HepG2 (cell line): ENCODE measurements at regions not wholly inside any gene's neighbourhood (a gene's known extent, or its start where the extent isn't known, plus 50 kb on each side); places are given as distances from the start of the nearest gene placed in this dataset.

ENCODE experiments used
- ATAC-seq: fragments of 200-7000 bp; cut with Tn5 transposase; 3 replicates; pipeline ENCODE4 v1.9.1; 2020; ENCODE audit warnings: mild to moderate bottlenecking, moderate library complexity
- BruUV-seq: library from RNA; stranded (reverse); fragments of 400-500 nt; replicated peaks from 2 replicates; lab custom pipeline; 2021; lab: Mats Ljungman, UMichigan
- CTCF ChIA-PET: fragments of 300-600 bp; formaldehyde crosslinking; extraction: SDS; loops from one replicate; lab custom pipeline; 2021; ENCODE audit warnings: low total read pairs, inconsistent platforms, low intra/inter-chr PET ratio; lab: Yijun Ruan, JAX
- POLR2A ChIA-PET: fragments of 350-600 bp; sonication (Branson Sonifier 250); formaldehyde crosslinking; loops from one replicate; lab custom pipeline; 2020; ENCODE audit warnings: antibody characterized with exemption, inconsistent platforms; lab: Yijun Ruan, JAX
- DNase-seq: peaks from one replicate; pipeline ENCODE4 v3.0.0-alpha.2; 2015; ENCODE audit warnings: low spot score
- FAIRE-seq: peaks from 3 replicates; lab custom pipeline; 2011; peaks lifted over from hg19 to GRCh38; lab: Jason Lieb, UNC
- H2AFZ ChIP-seq: one replicate; pipeline ENCODE4 v1.6.1; 2011; ENCODE audit warnings: low read length, inconsistent platforms
- H3K27ac ChIP-seq: fragments of 300-600 bp; 3 replicates; pipeline ENCODE4 v1.8.0; 2011; ENCODE audit warnings: mixed run types, mild to moderate bottlenecking, mixed read lengths, low read length, inconsistent platforms; ENCODE audit not compliant: insufficient read depth; ENCODE audit errors: extremely low read length
- H3K27me3 ChIP-seq, 2 experiments: fragments of 200-600 bp in 1 of 2; 2 replicates in 1 of 2; 3 replicates in 1 of 2; pipeline versions ENCODE4 v1.6.0 to v1.8.0; 2011; ENCODE audit warnings: low read length in 2 of 2, mild to moderate bottlenecking in 2 of 2, moderate library complexity in 2 of 2, inconsistent platforms in 1 of 2; ENCODE audit not compliant: insufficient read depth in 2 of 2, control insufficient read depth in 1 of 2
- H3K36me3 ChIP-seq, 2 experiments: fragments of 200-600 bp in 1 of 2; replicated peaks in 1 of 2; 2 replicates in 1 of 2; 3 replicates in 1 of 2; pipeline versions ENCODE4 v1.5.1 to v1.8.0; 2011; ENCODE audit warnings: low read length in 2 of 2, inconsistent platforms in 1 of 2; ENCODE audit not compliant: insufficient read depth in 2 of 2, control insufficient read depth in 1 of 2
- H3K4me1 ChIP-seq: 2 replicates; pipeline ENCODE4 v1.5.1; 2012; ENCODE audit warnings: low read length, inconsistent platforms; ENCODE audit not compliant: insufficient read depth
- H3K4me2 ChIP-seq: 2 replicates; pipeline ENCODE4 v1.6.0; 2011; ENCODE audit warnings: low read depth, low read length, inconsistent platforms
- H3K4me3 ChIP-seq, 3 experiments: fragments of 200-600 bp in 1 of 3; sonication (generic), shearing (Covaris generic) in 1 of 3; replicated peaks in 1 of 3; 2 replicates each; pipeline ENCODE4 v1.5.1; 2011 to 2016; ENCODE audit warnings: low read length in 3 of 3, inconsistent platforms in 2 of 3, low read depth in 2 of 3, mild to moderate bottlenecking in 2 of 3, control low read depth in 1 of 3, mixed read lengths in 1 of 3; ENCODE audit not compliant: insufficient read depth in 1 of 3
- H3K79me2 ChIP-seq: one replicate; pipeline ENCODE4 v1.6.1; 2011; ENCODE audit warnings: low read length, inconsistent platforms; ENCODE audit not compliant: insufficient read depth
- H3K9ac ChIP-seq: 2 replicates; pipeline ENCODE4 v1.6.0; 2011; ENCODE audit warnings: mild to moderate bottlenecking, low read depth, low read length, inconsistent platforms; ENCODE audit not compliant: insufficient read depth
- H3K9me3 ChIP-seq: 2 replicates; pipeline ENCODE4 v1.5.1; 2012; ENCODE audit warnings: mild to moderate bottlenecking, low read length
- H4K20me1 ChIP-seq: 2 replicates; pipeline ENCODE4 v1.6.0; 2011; ENCODE audit warnings: inconsistent platforms, mild to moderate bottlenecking, low read length, moderate library complexity; ENCODE audit not compliant: insufficient read depth
- HOXA9 ChIP-seq: sonication (generic); formaldehyde crosslinking; IDR thresholded peaks from 2 replicates; pipeline ENCODE4 v1.8.1; 2022; ENCODE audit warnings: missing genetic modification reagents, mild to moderate bottlenecking, moderate library complexity, borderline replicate concordance
- PHB2 ChIP-seq: fragments of 450-650 bp; IDR thresholded peaks from 2 replicates; pipeline ENCODE4 v1.6.1; 2018; ENCODE audit not compliant: partially characterized antibody
- RBM22 ChIP-seq: fragments of 200-400 bp; formaldehyde crosslinking; optimal IDR thresholded peaks from 2 replicates; pipeline ENCODE3; 2017; ENCODE audit warnings: mild to moderate bottlenecking, low read length, moderate library complexity
- STAT5B ChIP-seq: sonication (generic); formaldehyde crosslinking; IDR thresholded peaks from 2 replicates; pipeline ENCODE4 v1.4.0; 2020; ENCODE audit warnings: missing genetic modification reagents
- TAF15 ChIP-seq: fragments of 200-400 bp; formaldehyde crosslinking; IDR thresholded peaks from one replicate; pipeline ENCODE4 v1.6.1; 2018; ENCODE audit warnings: mild to moderate bottlenecking, low read depth, low read length; ENCODE audit not compliant: poor library complexity, severe bottlenecking
- ZBTB8A ChIP-seq: sonication (generic); formaldehyde crosslinking; IDR thresholded peaks from 2 replicates; pipeline ENCODE4 v1.4.0; 2020; ENCODE audit warnings: mild to moderate bottlenecking, low read depth, missing genetic modification reagents, borderline replicate concordance
- ZNF256 ChIP-seq: sonication (generic); formaldehyde crosslinking; conservative IDR thresholded peaks from 2 replicates; pipeline ENCODE4 v1.4.0; 2020; ENCODE audit warnings: missing genetic modification reagents
- ZNF343 ChIP-seq: sonication (generic); formaldehyde crosslinking; IDR thresholded peaks from 2 replicates; pipeline ENCODE4 v1.4.0; 2020; ENCODE audit warnings: mild to moderate bottlenecking, missing genetic modification reagents
- ZNF441 ChIP-seq: sonication (generic); formaldehyde crosslinking; IDR thresholded peaks from 2 replicates; pipeline ENCODE4 v1.7.0; 2021; ENCODE audit warnings: missing genetic modification reagents, borderline replicate concordance
- ZNF556 ChIP-seq: sonication (generic); formaldehyde crosslinking; IDR thresholded peaks from 2 replicates; pipeline ENCODE4 v1.4.0; 2020; ENCODE audit warnings: mild to moderate bottlenecking, missing genetic modification reagents, borderline replicate concordance
- ZNF670 ChIP-seq: sonication (generic); formaldehyde crosslinking; IDR thresholded peaks from 2 replicates; pipeline ENCODE4 v1.8.0; 2022; ENCODE audit warnings: mild to moderate bottlenecking, missing genetic modification reagents, borderline replicate concordance
- ZNF761 ChIP-seq: sonication (generic); formaldehyde crosslinking; conservative IDR thresholded peaks from 2 replicates; pipeline ENCODE4 v1.4.0; 2020; ENCODE audit warnings: mild to moderate bottlenecking, missing genetic modification reagents
- WGBS: methylation state at CpG from one replicate; pipeline ENCODE4 v1.1.6; 2017; ENCODE audit warnings: low lambda C conversion rate; 5-methylcytosine and 5-hydroxymethylcytosine counted together
- in situ Hi-C: cut with HindIII; loops from 2 replicates; pipeline ENCODE4 v1.10.0; 2017; ENCODE audit warnings: low pct_unique_long_range_greater_than_20kb; ENCODE audit not compliant: extremely low pct_ligation_motif_present
- intact Hi-C: fragments of 100-400 bp; cut with micrococcal nuclease; formaldehyde crosslinking; loops from one replicate; pipeline ENCODE4 v1.10.0; 2022; ENCODE audit not compliant: unreplicated experiment
- TF ChIP-seq, protein P1 (sequence below): sonication (generic); formaldehyde crosslinking; IDR thresholded peaks from 2 replicates; pipeline ENCODE4 v1.4.0; 2020; ENCODE audit warnings: mild to moderate bottlenecking, missing genetic modification reagents, borderline replicate concordance
- TF ChIP-seq, protein P2 (sequence below): IDR thresholded peaks from 2 replicates; pipeline ENCODE4 v1.6.1; 2016; ENCODE audit warnings: missing biosample characterization, missing genetic modification reagents, low read depth
- TF ChIP-seq, protein P3 (sequence below): sonication (generic); formaldehyde crosslinking; IDR thresholded peaks from 2 replicates; pipeline ENCODE4 v1.5.1; 2020; ENCODE audit warnings: missing genetic modification reagents, mild to moderate bottlenecking, borderline replicate concordance

DNA sequence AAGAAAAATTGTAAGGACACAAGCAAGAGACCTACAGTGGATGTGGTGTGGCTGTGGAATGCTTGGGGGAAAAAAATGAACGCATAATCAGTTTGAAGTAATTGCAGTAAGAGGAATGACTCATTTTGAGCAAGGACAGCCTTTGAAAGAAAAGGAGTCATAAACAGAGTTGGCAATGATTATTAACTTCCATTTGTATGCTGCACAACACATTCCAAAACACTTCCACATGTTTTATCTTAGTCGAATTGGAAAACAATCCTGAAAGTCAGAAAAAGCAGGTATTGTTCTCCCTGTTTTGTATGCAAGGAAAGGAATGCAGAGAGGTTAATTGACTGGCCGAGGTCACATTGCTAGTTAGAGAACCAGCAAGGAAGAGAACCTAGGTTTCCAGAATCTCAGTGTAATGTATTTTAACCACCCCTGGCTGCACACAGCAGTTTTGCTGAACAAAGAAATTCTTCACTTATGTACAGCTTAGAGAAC, 630.0 kb upstream of the MIR17HG start:
- Histone ChIP-seq H3K27ac (no peak overlapping the region), H3K9ac (no peak overlapping the region), H3K36me3 (no peaks in the 10 kb centered on the region), H3K9me3 (peaks cover 9% of the 10 kb centered on the region; the same call in 1 of the 2 replicates), H3K4me2 (no peak overlapping the region), H3K4me1 (no peaks in the 10 kb centered on the region), H3K4me3 (no peak overlapping the region), H3K27me3 (no peaks in the 10 kb centered on the region), H3K79me2 (no peaks in the 10 kb centered on the region), H2AFZ (no peak overlapping the region), H4K20me1 (no peaks in the 10 kb centered on the region)
- ChIA-PET CTCF (no interaction called here), POLR2A (no interaction called here)
- in situ Hi-C loops (no loop called here), intact Hi-C loops (no loop called here)
- DNase-seq (no peak), ATAC-seq (no peak), FAIRE-seq (no peak)
- WGBS, result 0% methylated on average over 3 of the region's 3 CpGs
- BruUV-seq, result no TSS peak
- no peak for TF ChIP-seq ZNF761 (CRISPR knock-in tag)
- TF ChIP-seq PHB2, result no peak
- no peak for TF ChIP-seq ZNF256 (CRISPR knock-in tag)
- no peak for TF ChIP-seq ZNF670 (CRISPR knock-in tag)
- TF ChIP-seq, protein P1, sequence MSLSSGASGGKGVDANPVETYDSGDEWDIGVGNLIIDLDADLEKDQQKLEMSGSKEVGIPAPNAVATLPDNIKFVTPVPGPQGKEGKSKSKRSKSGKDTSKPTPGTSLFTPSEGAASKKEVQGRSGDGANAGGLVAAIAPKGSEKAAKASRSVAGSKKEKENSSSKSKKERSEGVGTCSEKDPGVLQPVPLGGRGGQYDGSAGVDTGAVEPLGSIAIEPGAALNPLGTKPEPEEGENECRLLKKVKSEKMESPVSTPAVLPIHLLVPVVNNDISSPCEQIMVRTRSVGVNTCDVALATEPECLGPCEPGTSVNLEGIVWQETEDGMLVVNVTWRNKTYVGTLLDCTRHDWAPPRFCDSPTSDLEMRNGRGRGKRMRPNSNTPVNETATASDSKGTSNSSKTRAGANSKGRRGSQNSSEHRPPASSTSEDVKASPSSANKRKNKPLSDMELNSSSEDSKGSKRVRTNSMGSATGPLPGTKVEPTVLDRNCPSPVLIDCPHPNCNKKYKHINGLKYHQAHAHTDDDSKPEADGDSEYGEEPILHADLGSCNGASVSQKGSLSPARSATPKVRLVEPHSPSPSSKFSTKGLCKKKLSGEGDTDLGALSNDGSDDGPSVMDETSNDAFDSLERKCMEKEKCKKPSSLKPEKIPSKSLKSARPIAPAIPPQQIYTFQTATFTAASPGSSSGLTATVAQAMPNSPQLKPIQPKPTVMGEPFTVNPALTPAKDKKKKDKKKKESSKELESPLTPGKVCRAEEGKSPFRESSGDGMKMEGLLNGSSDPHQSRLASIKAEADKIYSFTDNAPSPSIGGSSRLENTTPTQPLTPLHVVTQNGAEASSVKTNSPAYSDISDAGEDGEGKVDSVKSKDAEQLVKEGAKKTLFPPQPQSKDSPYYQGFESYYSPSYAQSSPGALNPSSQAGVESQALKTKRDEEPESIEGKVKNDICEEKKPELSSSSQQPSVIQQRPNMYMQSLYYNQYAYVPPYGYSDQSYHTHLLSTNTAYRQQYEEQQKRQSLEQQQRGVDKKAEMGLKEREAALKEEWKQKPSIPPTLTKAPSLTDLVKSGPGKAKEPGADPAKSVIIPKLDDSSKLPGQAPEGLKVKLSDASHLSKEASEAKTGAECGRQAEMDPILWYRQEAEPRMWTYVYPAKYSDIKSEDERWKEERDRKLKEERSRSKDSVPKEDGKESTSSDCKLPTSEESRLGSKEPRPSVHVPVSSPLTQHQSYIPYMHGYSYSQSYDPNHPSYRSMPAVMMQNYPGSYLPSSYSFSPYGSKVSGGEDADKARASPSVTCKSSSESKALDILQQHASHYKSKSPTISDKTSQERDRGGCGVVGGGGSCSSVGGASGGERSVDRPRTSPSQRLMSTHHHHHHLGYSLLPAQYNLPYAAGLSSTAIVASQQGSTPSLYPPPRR (CRISPR knock-in tag), result no peak
- no peak for TF ChIP-seq ZNF343 (CRISPR knock-in tag)
- no peak for TF ChIP-seq TAF15
- TF ChIP-seq ZBTB8A (CRISPR knock-in tag), result no peak
- no peak for TF ChIP-seq STAT5B
- TF ChIP-seq RBM22, result no peak
- TF ChIP-seq, protein P2, sequence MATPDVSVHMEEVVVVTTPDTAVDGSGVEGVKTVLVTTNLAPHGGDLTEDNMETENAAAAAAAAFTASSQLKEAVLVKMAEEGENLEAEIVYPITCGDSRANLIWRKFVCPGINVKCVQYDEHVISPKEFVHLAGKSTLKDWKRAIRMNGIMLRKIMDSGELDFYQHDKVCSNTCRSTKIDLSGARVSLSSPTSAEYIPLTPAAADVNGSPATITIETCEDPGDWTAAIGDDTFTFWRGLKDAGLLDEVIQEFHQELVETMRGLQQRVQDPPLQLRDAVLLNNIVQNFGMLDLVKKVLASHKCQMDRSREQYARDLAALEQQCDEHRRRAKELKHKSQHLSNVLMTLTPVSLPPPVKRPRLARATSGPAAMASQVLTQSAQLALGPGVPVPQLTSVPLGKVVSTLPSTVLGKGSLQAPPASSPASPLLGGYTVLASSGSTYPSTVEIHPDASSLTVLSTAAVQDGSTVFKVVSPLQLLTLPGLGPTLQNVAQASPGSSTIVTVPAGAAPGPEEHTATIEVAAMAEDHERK (CRISPR knock-in tag), result no peak
- TF ChIP-seq ZNF556, result no peak
- TF ChIP-seq, protein P3, sequence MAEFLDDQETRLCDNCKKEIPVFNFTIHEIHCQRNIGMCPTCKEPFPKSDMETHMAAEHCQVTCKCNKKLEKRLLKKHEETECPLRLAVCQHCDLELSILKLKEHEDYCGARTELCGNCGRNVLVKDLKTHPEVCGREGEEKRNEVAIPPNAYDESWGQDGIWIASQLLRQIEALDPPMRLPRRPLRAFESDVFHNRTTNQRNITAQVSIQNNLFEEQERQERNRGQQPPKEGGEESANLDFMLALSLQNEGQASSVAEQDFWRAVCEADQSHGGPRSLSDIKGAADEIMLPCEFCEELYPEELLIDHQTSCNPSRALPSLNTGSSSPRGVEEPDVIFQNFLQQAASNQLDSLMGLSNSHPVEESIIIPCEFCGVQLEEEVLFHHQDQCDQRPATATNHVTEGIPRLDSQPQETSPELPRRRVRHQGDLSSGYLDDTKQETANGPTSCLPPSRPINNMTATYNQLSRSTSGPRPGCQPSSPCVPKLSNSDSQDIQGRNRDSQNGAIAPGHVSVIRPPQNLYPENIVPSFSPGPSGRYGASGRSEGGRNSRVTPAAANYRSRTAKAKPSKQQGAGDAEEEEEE, result no peak
- TF ChIP-seq HOXA9 (CRISPR knock-in tag), result no peak
- no peak for TF ChIP-seq ZNF441 (CRISPR knock-in tag)
